ENCODE measurements at regions not wholly inside any gene's neighbourhood (a gene's known extent, or its start where the extent isn't known, plus 50 kb on each side); places are given as distances from the start of the nearest gene placed in this dataset.

DNA sequence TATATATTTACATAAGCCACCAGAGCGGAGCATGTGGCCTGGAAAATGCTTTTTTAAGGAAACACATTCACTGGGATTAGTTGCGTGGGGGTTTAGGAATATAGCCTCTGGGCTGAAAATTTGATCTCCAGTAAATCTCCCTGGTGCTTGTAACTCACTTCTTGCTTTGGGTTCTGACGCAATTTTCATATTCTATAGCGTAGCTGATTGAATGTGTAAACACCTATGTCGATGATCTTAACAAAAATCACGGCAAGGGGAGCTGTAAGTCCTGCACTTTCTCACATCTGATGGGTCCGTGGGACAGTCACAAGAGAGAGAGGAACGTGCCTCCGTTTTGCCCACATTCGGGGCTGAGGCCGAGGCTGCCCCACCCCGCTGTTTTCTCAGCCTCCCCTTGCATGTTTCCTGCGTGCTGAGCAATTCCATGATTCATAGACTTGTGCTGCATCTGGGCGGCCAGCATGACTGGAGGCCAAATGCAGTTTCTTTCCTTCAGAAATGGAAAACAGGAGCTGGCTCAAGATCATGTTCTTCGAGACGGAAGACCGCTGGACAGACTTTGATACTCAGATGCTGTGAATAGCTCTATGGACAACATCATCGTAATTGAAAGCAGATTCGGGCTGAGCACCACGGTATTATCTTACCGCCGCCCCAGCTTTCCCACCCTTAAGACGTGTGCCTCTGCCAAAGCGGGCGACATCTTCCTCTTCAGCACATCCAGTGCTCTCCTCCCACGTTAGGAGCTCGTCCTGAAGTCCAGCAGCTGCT lies 109.2 kb downstream of the TMEM18 start:
- TF ChIP-seq, protein P1, sequence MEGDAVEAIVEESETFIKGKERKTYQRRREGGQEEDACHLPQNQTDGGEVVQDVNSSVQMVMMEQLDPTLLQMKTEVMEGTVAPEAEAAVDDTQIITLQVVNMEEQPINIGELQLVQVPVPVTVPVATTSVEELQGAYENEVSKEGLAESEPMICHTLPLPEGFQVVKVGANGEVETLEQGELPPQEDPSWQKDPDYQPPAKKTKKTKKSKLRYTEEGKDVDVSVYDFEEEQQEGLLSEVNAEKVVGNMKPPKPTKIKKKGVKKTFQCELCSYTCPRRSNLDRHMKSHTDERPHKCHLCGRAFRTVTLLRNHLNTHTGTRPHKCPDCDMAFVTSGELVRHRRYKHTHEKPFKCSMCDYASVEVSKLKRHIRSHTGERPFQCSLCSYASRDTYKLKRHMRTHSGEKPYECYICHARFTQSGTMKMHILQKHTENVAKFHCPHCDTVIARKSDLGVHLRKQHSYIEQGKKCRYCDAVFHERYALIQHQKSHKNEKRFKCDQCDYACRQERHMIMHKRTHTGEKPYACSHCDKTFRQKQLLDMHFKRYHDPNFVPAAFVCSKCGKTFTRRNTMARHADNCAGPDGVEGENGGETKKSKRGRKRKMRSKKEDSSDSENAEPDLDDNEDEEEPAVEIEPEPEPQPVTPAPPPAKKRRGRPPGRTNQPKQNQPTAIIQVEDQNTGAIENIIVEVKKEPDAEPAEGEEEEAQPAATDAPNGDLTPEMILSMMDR (IDR thresholded peaks at IDR 0.05; ENCODE audit: control extremely low read depth in 1 of 3, insufficient read depth in 1 of 3, low read depth in 1 of 3, low read length in 3 of 3), result no peak
- no peak for TF ChIP-seq TAF1 (IDR thresholded peaks at IDR 0.05; ENCODE audit: low read depth, low read length)
